Spleen (tissue), 3 donors: ENCODE measurements at regions not wholly inside any gene's neighbourhood (a gene's known extent, or its start where the extent isn't known, plus 50 kb on each side); places are given as distances from the start of the nearest gene placed in this dataset.

Source experiments
- POLR2A ChIP-seq, 3 donors: fragments of 450-650 bp; IDR thresholded peaks; one replicate each; pipeline ENCODE4 v1.5.1; 2017; ENCODE audit warnings: antibody characterized with exemption in 3 of 3, mild to moderate bottlenecking in 1 of 3
- POLR2AphosphoS5 ChIP-seq, 3 donors: sonication (generic); formaldehyde crosslinking; IDR thresholded peaks; one replicate each; pipeline ENCODE4 v1.5.1; 2017; ENCODE audit warnings: antibody characterized with exemption in 3 of 3

DNA sequence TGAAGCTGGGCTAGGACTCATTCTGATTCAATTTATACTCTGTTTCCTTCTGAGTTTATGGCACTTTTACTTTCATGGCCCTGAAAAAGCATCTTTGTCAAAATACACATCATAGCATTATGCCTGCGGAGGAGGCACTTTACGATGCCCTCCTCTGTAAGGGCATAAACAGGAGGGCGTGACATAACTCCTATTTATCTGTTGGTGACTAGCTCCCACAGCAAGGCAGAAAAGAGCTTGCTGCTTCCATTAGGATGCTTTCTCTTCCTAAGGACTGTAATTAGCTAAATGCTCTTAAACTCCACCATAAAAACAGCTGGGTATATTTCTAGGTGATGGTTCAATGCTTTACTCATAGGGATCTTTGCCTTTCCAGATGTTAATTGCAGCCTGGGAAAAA lies 315.2 kb upstream of the GHITM start:
- TF ChIP-seq POLR2A (IDR thresholded peaks at IDR 0.05) (no peak), POLR2AphosphoS5 (IDR thresholded peaks at IDR 0.05) (no peak)
